OCI-M2 (cell line): ENCODE measurements at regions not wholly inside any gene's neighbourhood (a gene's known extent, or its start where the extent isn't known, plus 50 kb on each side); places are given as distances from the start of the nearest gene placed in this dataset.
"Not testable (repeated sequence)": the region's sequence is repeated elsewhere in the genome, so short reads cannot be mapped to it uniquely, and the experiment has no call there.

Experiments
- DNase-seq: peaks from one replicate; lab custom pipeline; 2025; ENCODE audit not compliant: unreplicated experiment; lab: John Stamatoyannopoulos, UW

- no peak for DNase-seq
These were observed 85.3 kb upstream of the RALGAPA2 start for GRCh38 chr20:20797521-20798310.

- DNase-seq: no peak
These were observed 84.5 kb upstream of the RALGAPA2 start for GRCh38 chr20:20796766-20797440.

- no peak for DNase-seq
These were observed 83.3 kb upstream of the RALGAPA2 start for GRCh38 chr20:20795721-20796120.

GRCh38 chr20:20795119-20795518, 82.7 kb upstream of the RALGAPA2 start:
- DNase-seq: no peak

GRCh38 chr20:20793591-20793990, 81.1 kb upstream of the RALGAPA2 start:
- DNase-seq: no peak

GRCh38 chr20:20791664-20792568, 79.5 kb upstream of the RALGAPA2 start:
- no peak for DNase-seq

- no peak for DNase-seq
These were observed 75.9 kb upstream of the RALGAPA2 start for GRCh38 chr20:20788308-20788707.

- no peak for DNase-seq
These were observed 74.0 kb upstream of the RALGAPA2 start for GRCh38 chr20:20786428-20786827.

GRCh38 chr20:20785226-20785625, 72.8 kb upstream of the RALGAPA2 start:
- DNase-seq: no peak

- not testable (repeated sequence) for DNase-seq
These were observed 72.0 kb upstream of the RALGAPA2 start for GRCh38 chr20:20784450-20784849.

- DNase-seq: no peak
These were observed 71.0 kb upstream of the RALGAPA2 start for GRCh38 chr20:20783450-20783849.

- no peak for DNase-seq
These were observed 70.3 kb upstream of the RALGAPA2 start for GRCh38 chr20:20782755-20783154.

GRCh38 chr20:20782231-20782630, 69.8 kb upstream of the RALGAPA2 start:
- DNase-seq: no peak

GRCh38 chr20:20781029-20781428, 68.6 kb upstream of the RALGAPA2 start:
- no peak for DNase-seq

- DNase-seq: no peak
These were observed 67.8 kb upstream of the RALGAPA2 start for GRCh38 chr20:20780127-20780824.

- no peak for DNase-seq
These were observed 66.2 kb upstream of the RALGAPA2 start for GRCh38 chr20:20778676-20779075.

GRCh38 chr20:20772497-20773085, 60.1 kb upstream of the RALGAPA2 start:
- DNase-seq: no peak

GRCh38 chr20:20768202-20768815, 55.9 kb upstream of the RALGAPA2 start:
- no peak for DNase-seq

- no peak for DNase-seq
These were observed 53.4 kb upstream of the RALGAPA2 start for GRCh38 chr20:20765696-20766365.

GRCh38 chr20:20763650-20764049, 51.2 kb upstream of the RALGAPA2 start:
- DNase-seq: no peak
